ENCODE measurements at regions not wholly inside any gene's neighbourhood (a gene's known extent, or its start where the extent isn't known, plus 50 kb on each side); places are given as distances from the start of the nearest gene placed in this dataset.

DNA sequence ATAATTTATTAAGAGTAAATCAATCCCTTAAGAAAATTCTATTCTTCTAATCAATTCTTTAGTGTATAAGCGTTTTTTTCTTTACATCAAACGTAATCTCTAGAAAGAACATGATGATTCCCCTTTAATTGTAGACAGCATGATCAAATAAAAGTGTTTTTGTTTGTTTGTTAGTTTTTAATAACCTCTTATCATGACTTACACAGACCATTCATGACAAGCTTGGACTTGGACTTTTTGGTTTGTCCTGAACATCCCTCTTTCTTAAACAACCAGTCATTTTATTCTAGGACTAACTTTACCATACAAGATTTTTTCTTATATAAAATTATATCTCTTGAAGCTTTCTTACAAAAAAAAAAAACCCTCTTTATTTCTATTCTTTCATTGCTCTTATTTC is 344.6 kb upstream of the SPOCK3 start (continued):
- TF ChIP-seq, protein P1, sequence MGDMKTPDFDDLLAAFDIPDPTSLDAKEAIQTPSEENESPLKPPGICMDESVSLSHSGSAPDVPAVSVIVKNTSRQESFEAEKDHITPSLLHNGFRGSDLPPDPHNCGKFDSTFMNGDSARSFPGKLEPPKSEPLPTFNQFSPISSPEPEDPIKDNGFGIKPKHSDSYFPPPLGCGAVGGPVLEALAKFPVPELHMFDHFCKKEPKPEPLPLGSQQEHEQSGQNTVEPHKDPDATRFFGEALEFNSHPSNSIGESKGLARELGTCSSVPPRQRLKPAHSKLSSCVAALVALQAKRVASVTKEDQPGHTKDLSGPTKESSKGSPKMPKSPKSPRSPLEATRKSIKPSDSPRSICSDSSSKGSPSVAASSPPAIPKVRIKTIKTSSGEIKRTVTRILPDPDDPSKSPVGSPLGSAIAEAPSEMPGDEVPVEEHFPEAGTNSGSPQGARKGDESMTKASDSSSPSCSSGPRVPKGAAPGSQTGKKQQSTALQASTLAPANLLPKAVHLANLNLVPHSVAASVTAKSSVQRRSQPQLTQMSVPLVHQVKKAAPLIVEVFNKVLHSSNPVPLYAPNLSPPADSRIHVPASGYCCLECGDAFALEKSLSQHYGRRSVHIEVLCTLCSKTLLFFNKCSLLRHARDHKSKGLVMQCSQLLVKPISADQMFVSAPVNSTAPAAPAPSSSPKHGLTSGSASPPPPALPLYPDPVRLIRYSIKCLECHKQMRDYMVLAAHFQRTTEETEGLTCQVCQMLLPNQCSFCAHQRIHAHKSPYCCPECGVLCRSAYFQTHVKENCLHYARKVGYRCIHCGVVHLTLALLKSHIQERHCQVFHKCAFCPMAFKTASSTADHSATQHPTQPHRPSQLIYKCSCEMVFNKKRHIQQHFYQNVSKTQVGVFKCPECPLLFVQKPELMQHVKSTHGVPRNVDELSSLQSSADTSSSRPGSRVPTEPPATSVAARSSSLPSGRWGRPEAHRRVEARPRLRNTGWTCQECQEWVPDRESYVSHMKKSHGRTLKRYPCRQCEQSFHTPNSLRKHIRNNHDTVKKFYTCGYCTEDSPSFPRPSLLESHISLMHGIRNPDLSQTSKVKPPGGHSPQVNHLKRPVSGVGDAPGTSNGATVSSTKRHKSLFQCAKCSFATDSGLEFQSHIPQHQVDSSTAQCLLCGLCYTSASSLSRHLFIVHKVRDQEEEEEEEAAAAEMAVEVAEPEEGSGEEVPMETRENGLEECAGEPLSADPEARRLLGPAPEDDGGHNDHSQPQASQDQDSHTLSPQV (IDR thresholded peaks at IDR 0.05), result no peak
- TF ChIP-seq HDGF (IDR thresholded peaks at IDR 0.05), result no peak

DNA sequence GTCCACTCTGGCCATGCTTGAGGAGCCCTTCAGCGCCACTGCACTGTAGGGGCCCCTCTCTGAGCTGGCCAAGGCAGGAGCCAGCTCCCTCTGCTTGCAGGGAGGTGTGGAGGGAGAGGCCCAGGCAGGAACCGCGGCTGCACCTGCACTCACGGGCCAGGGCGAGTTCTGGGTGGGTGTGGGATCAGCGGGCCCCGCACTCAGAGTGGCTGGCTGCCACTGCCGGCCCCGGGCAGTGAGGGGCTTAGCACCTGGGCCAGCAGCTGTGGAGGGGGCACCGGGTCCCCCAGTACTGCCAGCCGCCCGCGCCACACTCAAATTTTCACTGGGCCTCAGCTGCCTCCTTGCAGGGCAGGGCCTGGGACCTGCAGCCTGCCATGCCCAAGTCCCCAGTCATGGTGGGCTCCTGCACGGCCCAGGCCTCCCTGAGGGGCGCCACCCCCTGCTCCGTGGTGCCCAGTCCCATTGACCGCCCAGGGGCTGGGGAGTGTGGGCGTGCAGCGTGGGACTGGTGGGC is 347.2 kb upstream of the SPOCK3 start:
- in situ Hi-C loops (cut with MboI) (no loop called here), intact Hi-C loops (cut with micrococcal nuclease; ENCODE audit: unreplicated experiment) (no loop called here)
- POLR2A ChIA-PET, result no interaction called here
- SMC1A ChIA-PET (ENCODE audit: uncharacterized antibody, unreplicated experiment), result no interaction called here
- Histone ChIP-seq H3K79me2 (ENCODE audit: control insufficient read depth, insufficient read depth, low read length) (no peaks in the 10 kb centered on the region), H3K27me3 (replicated peaks in 1 of 2; ENCODE audit: control insufficient read depth in 2 of 2, insufficient read depth in 2 of 2, low read length in 1 of 2) (no peaks in the 10 kb centered on the region), H2AFZ (ENCODE audit: control insufficient read depth, low read depth, low read length) (no peak overlapping the region), H3K4me1 (ENCODE audit: control insufficient read depth, insufficient read depth, low read length) (no peaks in the 10 kb centered on the region), H3K4me2 (ENCODE audit: control insufficient read depth, insufficient read depth) (no peak overlapping the region), H3K4me3 (no peak overlapping the region), H3K9ac (ENCODE audit: control insufficient read depth, insufficient read depth, low read length) (no peak overlapping the region), H4K20me1 (ENCODE audit: control insufficient read depth, insufficient read depth) (no peaks in the 10 kb centered on the region), H3K36me3 (ENCODE audit: control insufficient read depth in 2 of 2, insufficient read depth in 2 of 2, low read length in 1 of 2) (no peaks in the 10 kb centered on the region), H3K27ac (ENCODE audit: control insufficient read depth, insufficient read depth) (no peak overlapping the region), H3K9me3 (replicated peaks; ENCODE audit: control insufficient read depth, insufficient read depth, low read length) (no peaks in the 10 kb centered on the region)
- FAIRE-seq (no peak), DNase-seq (ENCODE audit: low read depth, low spot score) (no peak), ATAC-seq (no peak)
- WGBS (ENCODE audit: insufficient coverage, insufficient replicate concordance, low lambda C conversion rate, missing lambda C conversion rate), result 24% methylated on average over 19 of the region's 19 CpGs
- TF ChIP-seq ZBED1 (IDR thresholded peaks at IDR 0.05; ENCODE audit: borderline replicate concordance) (no peak), HCFC1 (IDR thresholded peaks at IDR 0.05; ENCODE audit: low read length) (no peak), IKZF2 (IDR thresholded peaks at IDR 0.05) (no peak), HDAC2 (IDR thresholded peaks at IDR 0.05) (no peak), MTA2 (IDR thresholded peaks at IDR 0.05; ENCODE audit: low read depth) (no peak), HDGF (IDR thresholded peaks at IDR 0.05) (no peak)
- TF ChIP-seq, protein P2, sequence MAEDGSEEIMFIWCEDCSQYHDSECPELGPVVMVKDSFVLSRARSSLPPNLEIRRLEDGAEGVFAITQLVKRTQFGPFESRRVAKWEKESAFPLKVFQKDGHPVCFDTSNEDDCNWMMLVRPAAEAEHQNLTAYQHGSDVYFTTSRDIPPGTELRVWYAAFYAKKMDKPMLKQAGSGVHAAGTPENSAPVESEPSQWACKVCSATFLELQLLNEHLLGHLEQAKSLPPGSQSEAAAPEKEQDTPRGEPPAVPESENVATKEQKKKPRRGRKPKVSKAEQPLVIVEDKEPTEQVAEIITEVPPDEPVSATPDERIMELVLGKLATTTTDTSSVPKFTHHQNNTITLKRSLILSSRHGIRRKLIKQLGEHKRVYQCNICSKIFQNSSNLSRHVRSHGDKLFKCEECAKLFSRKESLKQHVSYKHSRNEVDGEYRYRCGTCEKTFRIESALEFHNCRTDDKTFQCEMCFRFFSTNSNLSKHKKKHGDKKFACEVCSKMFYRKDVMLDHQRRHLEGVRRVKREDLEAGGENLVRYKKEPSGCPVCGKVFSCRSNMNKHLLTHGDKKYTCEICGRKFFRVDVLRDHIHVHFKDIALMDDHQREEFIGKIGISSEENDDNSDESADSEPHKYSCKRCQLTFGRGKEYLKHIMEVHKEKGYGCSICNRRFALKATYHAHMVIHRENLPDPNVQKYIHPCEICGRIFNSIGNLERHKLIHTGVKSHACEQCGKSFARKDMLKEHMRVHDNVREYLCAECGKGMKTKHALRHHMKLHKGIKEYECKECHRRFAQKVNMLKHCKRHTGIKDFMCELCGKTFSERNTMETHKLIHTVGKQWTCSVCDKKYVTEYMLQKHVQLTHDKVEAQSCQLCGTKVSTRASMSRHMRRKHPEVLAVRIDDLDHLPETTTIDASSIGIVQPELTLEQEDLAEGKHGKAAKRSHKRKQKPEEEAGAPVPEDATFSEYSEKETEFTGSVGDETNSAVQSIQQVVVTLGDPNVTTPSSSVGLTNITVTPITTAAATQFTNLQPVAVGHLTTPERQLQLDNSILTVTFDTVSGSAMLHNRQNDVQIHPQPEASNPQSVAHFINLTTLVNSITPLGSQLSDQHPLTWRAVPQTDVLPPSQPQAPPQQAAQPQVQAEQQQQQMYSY (CRISPR knock-in tag; IDR thresholded peaks at IDR 0.05), result no peak
- no TSS peak for BruUV-seq (replicated peaks)
- RAD21 ChIA-PET (ENCODE audit: unreplicated experiment), result no interaction called here
- CTCF ChIA-PET, result interaction anchor here (0.8 kb wide), 1 partner anchor 224 kb away, joined by 3 read pairs; no protein-coding TSS in a partner anchor

All from GM12878 (cell line).